ENCODE measurements at regions not wholly inside any gene's neighbourhood (a gene's known extent, or its start where the extent isn't known, plus 50 kb on each side); places are given as distances from the start of the nearest gene placed in this dataset.
"Not testable (repeated sequence)": the region's sequence is repeated elsewhere in the genome, so short reads cannot be mapped to it uniquely, and the experiment has no call there.

- not testable (repeated sequence) for TF ChIP-seq POLR2A (conservative IDR thresholded peaks at IDR 0.05); SMAD3 (CRISPR knock-in tag; conservative IDR thresholded peaks at IDR 0.05); EP300 (IDR thresholded peaks at IDR 0.05; ENCODE audit: low read length); RFX5 (IDR thresholded peaks at IDR 0.05; ENCODE audit: low read depth, low read length); MAZ (CRISPR knock-in tag; conservative IDR thresholded peaks at IDR 0.05 in 1 of 2, IDR thresholded peaks at IDR 0.05 in 1 of 2); MCM2 (IDR thresholded peaks at IDR 0.05; ENCODE audit: low read depth); ZKSCAN1 (IDR thresholded peaks at IDR 0.05; ENCODE audit: low read depth, low read length); ZNF561 (CRISPR knock-in tag; conservative IDR thresholded peaks at IDR 0.05); ZNF311 (CRISPR knock-in tag; IDR thresholded peaks at IDR 0.05)
Measured at GRCh38 chr1:146369940-146370339, 141.1 kb upstream of the NOTCH2NLA start.

Measured in K562 (cell line).